Stimulated activated CD4-positive, alpha-beta T cell treated with anti-CD3 and anti-CD28 coated beads, Interleukin-1b, Interleukin-23, amount 100 ng/mL, for 24 hours (primary cell): ENCODE measurements at regions not wholly inside any gene's neighbourhood (a gene's known extent, or its start where the extent isn't known, plus 50 kb on each side); places are given as distances from the start of the nearest gene placed in this dataset.
"Not testable (repeated sequence)": the region's sequence is repeated elsewhere in the genome, so short reads cannot be mapped to it uniquely, and the experiment has no call there.

Experiments
- DNase-seq, 4 experiments: peaks; one replicate each; pipeline ENCODE4 v3.0.0-alpha.2; 2020; ENCODE audit warnings: low read depth in 4 of 4, low spot score in 1 of 4

DNA sequence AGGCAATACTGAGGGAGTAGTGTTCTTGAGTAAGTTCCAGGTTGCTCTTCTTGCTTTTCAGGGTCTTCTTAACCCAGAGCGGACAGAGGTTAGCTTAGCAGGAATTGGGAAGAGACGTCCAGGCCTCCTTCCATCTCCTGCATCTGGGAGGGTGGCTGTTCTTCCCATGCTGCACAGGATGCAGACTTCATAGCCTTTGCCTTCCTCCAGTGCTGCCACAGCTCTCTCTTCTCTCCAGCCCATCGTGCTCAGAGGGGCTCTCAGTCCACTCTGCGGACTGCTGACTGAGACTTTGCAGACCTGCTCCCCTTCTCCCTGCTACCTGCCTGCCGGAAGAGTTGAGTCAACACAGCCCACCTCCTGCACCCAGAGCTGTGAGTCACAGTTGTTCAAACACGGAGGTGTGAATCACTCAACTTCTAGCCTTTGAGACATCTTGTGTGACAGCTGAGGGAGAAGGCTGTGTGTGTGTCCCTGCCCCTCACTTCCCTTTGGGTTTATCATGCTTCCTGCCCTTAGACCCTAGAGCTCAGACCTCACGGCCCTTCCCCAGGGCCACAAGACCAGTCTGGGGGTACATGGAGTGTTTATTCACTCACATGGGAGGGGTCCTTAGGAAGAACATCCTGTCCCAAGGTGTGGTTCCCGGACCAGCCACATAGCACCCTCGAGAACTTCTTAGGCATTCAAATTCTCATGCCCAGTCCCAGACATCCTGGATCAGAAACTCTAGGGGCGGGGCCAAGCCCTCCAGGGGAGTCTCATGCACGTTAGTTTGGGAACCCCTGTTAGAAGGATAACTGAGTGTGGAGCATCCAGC is 158.3 kb upstream of the CACNA1E start:
- DNase-seq = peak in 2 of 4 experiments; percentile 31 to 50

GRCh38 chr1:181325765-181326164 is 157.6 kb upstream of the CACNA1E start:
- DNase-seq = not testable (repeated sequence)

DNA sequence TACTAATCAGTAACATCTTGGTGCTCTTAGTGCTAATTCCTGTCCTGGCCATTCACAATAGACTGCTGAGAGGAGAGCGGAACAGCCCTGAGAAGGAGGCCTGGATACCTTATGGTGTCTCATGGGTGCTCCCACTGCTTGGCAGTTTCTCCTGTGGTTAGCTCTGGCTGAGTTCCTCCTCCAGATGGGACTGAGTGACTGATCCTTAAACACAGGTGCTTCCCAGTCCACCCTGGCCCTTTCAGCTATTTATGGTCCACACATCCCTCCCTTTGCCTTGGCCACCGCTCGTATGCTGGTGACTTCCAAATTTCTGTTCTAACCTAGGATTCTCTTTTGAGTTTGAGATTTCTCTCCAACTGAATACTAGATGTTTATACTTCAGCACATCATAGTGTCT is 157.0 kb upstream of the CACNA1E start:
- no peak for DNase-seq

DNA sequence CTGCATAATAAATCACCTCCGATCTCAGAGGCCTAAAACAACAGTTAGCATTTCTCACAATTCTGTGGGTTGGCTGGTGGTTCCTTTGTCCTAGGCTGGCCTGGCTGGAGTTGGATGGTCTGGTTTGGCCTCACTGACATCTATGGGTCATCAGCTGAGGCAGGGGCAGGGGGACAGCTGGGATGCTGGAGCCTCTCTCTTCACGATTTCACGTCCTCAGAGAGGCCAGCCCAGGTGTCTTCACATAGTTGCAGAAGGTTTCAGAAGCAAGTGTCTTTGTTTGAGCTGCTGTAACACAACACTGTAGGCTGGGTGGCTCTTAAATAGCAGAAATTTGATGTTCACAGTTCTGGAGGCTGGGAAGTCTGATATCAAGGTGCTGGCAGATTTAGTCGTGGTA is 155.5 kb upstream of the CACNA1E start:
- DNase-seq = no peak

DNA sequence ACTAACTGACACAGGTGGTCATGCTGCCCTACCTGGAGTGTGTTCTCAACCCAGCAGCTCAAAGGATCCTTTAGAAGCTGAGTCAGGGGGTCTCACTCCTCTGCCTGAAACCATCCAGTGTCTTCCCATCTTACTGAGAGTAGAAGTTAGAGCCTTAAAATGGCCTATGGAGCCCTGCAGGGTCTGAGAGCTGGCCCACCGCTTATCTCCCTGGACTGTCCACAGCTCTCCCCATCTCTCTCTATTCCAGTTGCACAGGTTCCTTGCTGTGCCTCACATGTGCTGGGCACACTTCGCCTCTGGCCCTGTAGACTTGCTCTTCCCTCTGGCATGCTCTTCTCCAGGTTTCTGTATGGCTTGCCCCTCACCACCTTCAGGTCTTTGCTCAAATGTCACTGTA is 148.6 kb upstream of the CACNA1E start:
- no peak for DNase-seq

DNA sequence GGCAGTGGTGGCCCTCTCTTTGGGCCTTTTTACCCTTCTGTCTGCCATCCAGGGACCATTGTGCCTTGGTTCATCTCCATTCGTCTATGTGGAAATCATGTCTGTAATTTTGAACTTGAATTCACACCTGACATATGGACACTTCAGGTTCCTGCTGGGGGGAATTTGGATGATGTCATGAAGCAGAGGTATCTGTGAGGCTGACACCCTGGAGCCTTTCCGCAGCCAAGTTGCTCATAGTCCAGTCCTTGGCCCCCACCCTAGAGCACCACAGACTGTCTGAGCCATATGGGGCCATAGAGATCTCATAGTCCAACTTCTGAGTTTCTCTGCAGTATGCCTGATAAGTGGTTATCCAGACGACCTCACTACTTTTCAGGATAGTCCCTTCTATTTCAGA is 147.7 kb upstream of the CACNA1E start:
- no peak for DNase-seq

DNA sequence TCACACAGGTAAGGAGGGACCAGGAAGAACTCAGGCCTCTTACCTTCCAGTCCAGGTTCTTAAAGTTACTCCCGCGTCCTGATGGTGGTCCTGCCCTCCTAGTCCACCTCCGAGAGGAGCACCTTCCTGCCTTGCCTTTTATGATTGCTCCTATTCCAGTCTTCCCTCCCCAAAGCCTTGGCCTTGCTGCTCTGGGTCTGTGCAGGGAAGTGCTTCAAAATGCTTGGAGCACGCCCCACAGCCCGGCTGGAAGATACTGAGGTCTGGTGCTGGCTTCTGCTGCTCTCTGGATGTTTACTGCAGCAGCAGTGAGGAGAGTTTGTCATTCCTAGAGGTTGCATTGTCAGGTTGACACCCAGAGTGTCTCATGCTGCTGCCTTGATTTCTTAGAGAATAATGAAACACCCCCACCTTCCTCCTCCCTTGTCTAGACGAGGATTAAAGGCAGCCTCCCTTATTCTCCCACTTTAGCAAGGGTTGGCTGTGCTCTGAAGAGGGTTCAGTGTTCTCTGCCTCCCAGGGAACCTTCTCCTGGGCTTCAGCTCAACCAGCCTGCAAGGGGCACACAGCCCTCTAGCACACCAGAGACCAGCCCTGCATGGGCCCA is 142.2 kb upstream of the CACNA1E start:
- DNase-seq = no peak

DNA sequence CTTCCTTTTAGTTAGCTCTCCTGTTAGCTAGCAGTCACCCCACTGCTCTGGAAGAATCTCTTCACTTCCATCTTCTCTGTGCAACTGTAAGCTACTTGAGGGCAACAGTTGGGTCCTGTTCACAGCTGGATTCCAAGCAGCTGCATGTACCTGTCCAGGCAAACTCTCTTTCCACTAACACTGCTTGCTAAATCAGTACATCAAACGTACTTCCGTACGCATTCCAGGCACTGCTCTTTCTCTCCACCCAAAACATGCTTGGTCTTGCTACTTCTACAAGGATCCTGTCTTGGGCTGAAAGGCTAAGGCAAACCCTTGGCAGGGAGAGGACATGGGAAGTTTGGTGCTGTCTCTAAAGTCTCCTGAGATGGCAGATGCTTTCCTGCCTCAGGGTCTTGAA is 139.2 kb upstream of the CACNA1E start:
- no peak for DNase-seq

DNA sequence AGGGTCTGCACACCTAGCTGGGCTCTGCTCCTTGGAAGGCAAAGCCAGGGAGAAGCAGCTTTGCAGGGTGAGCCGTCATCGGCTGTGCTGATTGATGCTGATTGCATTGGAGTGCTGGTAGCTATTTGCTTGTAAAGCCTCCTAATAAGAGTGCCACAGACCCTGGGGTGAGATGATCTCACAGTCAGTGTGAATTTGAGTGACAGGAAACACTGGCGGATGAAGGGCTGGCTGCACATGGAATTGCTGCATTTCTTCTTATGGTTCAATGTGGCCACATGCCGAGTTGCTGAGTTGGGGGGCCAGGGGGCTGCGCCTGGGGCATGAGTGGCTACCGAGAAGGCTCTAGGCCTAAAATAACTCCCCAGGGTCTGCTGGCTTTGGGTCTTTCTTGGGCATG is 138.2 kb upstream of the CACNA1E start:
- DNase-seq = no peak

DNA sequence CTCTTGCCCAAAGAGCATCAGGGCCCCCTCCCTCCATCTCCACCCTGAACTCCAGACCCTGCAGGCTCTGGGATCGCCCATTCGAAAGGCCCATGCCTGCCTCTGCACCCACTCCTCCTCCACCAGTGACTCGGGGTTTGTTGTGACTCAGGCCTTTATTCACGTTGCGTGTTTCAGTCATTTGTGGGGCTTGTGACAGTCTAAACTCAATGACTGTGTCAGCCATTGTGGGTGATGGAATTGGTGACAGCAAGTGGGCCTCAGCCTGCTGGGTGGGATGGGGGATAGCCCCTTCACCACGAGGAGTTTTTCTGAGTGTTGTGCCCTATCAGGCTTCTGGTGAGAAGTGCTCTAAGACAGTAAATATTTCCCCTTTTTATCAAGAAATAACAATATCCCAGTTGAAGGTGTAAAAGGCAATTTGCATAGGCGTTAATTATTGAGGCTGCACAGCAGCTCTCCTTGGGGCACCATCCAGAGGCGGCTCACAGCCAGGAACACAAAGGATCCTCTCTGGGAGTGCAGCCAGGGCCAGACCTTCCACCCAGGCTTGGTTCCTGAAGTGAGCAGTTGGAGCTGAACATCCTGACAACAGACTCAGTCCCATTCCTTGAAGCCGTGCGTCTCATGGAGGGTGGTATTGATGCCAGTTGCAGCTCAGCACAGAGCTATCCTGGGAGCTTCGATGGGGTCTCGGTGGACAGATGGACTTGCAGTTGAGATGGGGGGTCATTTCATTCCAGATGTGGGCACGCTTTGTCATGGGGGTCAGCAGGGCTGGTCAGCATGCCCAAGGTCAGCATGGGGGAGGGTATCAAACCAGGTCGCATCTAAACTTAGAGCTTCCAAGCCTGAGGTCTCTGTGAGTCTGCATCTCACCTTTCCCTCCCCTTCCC is 135.6 kb upstream of the CACNA1E start:
- no peak for DNase-seq

GRCh38 chr1:181349512-181349911 is 133.8 kb upstream of the CACNA1E start:
- no peak for DNase-seq

DNA sequence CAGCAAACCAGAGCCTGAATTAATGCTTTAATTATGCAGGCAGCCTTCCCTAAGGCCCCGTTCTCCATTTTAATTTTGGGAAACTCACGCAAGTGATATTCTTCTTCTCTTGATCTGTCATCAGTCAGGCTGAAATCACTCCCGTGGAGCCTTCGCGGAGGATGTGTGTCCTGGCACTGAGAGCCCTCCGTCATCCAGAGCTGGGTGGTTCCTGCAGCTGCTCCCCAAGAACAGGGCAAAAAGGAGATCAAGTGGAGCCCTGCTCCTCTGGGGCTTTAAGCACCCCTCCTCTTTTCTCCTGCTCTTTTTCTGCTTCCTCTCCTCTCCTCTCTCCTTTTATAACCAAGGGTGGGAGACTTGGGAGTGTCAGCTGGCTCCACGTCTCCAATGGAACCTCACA is 133.2 kb upstream of the CACNA1E start:
- no peak for DNase-seq

GRCh38 chr1:181351740-181352139 is 131.6 kb upstream of the CACNA1E start:
- DNase-seq = no peak

GRCh38 chr1:181352695-181353094 is 130.6 kb upstream of the CACNA1E start:
- no peak for DNase-seq

- no peak for DNase-seq
Observed at GRCh38 chr1:181353526-181353925, 129.8 kb upstream of the CACNA1E start.

GRCh38 chr1:181354865-181355264 is 128.5 kb upstream of the CACNA1E start:
- no peak for DNase-seq

DNA sequence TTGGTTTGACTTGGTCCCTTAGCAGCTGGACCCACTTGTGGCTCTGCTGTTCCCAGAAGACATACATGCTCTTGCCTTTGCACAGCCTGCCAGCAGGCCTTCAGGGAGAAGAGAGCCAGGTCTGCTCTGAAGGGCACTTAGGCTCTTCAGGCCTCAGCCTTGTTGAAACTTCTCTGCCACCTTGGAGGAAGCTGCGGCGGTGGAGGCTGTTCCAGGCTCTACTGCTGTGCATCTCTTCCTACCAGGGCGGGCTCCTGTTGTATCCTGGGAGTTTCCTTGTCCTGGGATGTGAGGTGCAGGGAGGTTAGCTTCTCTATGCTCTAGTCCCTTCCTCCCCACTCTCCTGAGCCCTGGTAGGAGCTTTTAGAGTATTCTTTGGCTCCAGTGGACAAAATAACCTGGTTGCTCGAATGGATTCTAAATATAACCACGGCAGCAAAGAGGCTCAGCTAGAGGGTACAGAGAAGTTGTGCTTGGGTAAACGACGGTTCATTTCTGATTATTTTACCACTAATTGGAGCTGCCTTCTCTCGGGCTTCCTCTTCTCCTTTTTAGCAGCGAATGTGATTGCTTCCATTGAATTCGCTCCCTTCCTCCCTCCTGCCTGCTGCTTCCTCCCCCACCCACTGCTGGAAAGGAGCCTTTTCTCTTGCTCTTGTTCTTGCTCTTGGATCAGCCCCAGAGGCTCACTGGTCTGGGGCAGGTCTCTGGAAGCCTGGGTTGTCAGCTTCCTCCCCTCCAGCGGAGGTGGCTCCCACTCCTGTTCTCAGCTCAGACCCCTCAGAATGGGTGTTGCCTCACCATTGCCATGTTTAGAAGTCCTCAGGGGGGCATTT is 126.6 kb upstream of the CACNA1E start:
- no peak for DNase-seq

- no peak for DNase-seq
Observed at GRCh38 chr1:181359012-181359411, 124.3 kb upstream of the CACNA1E start.

DNA sequence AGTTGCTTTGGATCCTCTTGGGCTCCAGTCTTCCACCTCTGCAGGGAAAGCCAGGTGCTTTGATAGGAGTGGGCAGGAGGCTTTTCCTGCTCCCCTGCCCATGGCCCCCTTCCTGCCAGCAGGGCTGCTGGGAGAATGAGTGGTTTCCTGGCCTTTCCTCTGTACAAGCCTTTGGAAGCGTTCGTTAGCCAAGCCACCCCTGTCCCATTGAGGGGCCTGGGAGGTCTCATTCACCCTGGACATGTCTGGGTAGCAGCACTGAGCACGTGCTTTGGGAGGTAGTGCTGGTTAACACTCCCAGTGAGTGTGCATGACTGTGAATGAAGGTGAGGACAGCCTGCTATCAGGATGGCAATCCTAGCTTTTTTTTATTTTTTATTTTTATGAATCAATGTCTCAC is 118.5 kb upstream of the CACNA1E start:
- DNase-seq = no peak

DNA sequence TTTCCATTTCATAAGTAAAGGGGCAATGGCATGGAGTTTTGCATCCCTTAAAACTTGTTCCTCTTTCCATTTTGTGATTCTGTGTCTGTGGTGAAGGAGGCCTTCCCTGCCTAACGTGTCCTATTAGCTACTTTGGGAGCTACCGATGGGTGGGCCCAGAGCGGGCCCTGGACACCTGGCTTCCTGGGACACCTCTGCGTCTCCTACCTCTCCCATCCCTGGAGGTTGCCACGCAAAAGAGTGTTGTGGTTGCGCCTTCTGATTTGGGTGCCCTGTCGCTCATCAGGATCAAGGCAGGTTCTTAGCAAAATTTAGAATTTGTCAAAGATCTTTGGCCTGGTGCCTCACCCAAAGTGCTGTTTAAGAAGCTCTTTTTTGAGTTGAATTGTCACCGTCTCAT is 116.4 kb upstream of the CACNA1E start:
- DNase-seq = no peak

DNA sequence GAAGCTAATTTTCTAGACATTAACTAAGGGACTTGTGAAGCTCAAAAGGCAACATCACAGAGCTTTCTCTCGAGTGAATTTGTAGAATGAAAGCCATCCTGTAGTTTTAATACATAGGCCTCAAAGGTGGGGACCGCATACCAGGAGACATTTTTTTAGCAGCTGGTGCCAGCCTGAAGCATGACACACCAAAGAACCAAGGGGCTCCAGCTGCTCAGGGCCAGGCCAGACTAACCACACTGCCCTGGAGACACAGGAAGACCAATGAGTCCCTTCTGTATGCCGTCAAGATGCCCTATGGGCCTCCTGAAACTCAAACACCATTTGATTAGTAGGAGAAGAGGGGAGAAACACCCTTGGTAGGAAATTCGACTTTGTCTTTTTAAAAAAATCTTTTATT is 113.9 kb upstream of the CACNA1E start:
- no peak for DNase-seq
